ENCODE measurements at regions not wholly inside any gene's neighbourhood (a gene's known extent, or its start where the extent isn't known, plus 50 kb on each side); places are given as distances from the start of the nearest gene placed in this dataset.

GRCh38 chr4:24404281-24404680 lies 180.1 kb downstream of the DHX15 start:
- 86 to 90% methylated on average over 3 of the region's 3 CpGs for WGBS, 2 donors
- intact Hi-C loops (cut with DNase I), result no loop called here
- TF ChIP-seq CTCF (IDR thresholded peaks at IDR 0.05) (no peak), POLR2A (IDR thresholded peaks at IDR 0.05) (no peak)

GRCh38 chr4:24403265-24403664 lies 181.1 kb downstream of the DHX15 start:
- WGBS, 2 donors, result 93 to 96% methylated on average over 5 of the region's 5 CpGs
- Histone ChIP-seq H3K36me3 (no peaks in the 10 kb centered on the region), H3K9me3 (no peaks in the 10 kb centered on the region), H3K27me3 (no peaks in the 10 kb centered on the region), H3K27ac (no peak overlapping the region), H3K4me3 (replicated peaks in 1 of 3) (no peak overlapping the region), H3K4me1 (no peaks in the 10 kb centered on the region)
- intact Hi-C loops (cut with DNase I), result no loop called here
- DNase-seq, result no peak
- TF ChIP-seq POLR2A (IDR thresholded peaks at IDR 0.05) (no peak), CTCF (IDR thresholded peaks at IDR 0.05) (no peak)

More at GRCh38 chr4:24404281-24404680, 180.1 kb downstream of the DHX15 start:
- no peaks in the 10 kb centered on the region for H3K9me3 ChIP-seq
- DNase-seq, result no peak
- H3K4me3 ChIP-seq (replicated peaks in 1 of 3), result no peak overlapping the region
- no peaks in the 10 kb centered on the region for H3K27me3 ChIP-seq
- no peaks in the 10 kb centered on the region for H3K4me1 ChIP-seq
- no peaks in the 10 kb centered on the region for H3K36me3 ChIP-seq
- H3K27ac ChIP-seq, result no peak overlapping the region

- 95 to 97% methylated on average over 3 of the region's 3 CpGs for WGBS, 2 donors
- intact Hi-C loops (cut with DNase I), result no loop called here
- H3K4me3 ChIP-seq (replicated peaks in 1 of 3), result no peak overlapping the region
These were observed 183.8 kb downstream of the DHX15 start for GRCh38 chr4:24400537-24400936.

GRCh38 chr4:24396988-24397387 lies 187.4 kb downstream of the DHX15 start:
- intact Hi-C loops (cut with DNase I), result no loop called here
- Histone ChIP-seq H3K9me3 (no peaks in the 10 kb centered on the region), H3K27ac (no peak overlapping the region), H3K4me3 (replicated peaks in 1 of 3) (no peak overlapping the region), H3K4me1 (no peaks in the 10 kb centered on the region), H3K36me3 (no peaks in the 10 kb centered on the region), H3K27me3 (no peaks in the 10 kb centered on the region)
- 82 to 97% methylated on average over 4 of the region's 4 CpGs for WGBS, 2 donors
- no peak for TF ChIP-seq POLR2A (IDR thresholded peaks at IDR 0.05)
- no peak for TF ChIP-seq CTCF (IDR thresholded peaks at IDR 0.05)
- DNase-seq, result no peak

More at GRCh38 chr4:24400537-24400936, 183.8 kb downstream of the DHX15 start:
- Histone ChIP-seq H3K27me3 (no peaks in the 10 kb centered on the region), H3K9me3 (no peaks in the 10 kb centered on the region), H3K4me1 (no peaks in the 10 kb centered on the region), H3K36me3 (no peaks in the 10 kb centered on the region), H3K27ac (no peak overlapping the region)
- DNase-seq, result no peak
- TF ChIP-seq POLR2A (IDR thresholded peaks at IDR 0.05) (no peak), CTCF (IDR thresholded peaks at IDR 0.05) (no peak)

- Histone ChIP-seq H3K27me3 (no peaks in the 10 kb centered on the region), H3K36me3 (no peaks in the 10 kb centered on the region), H3K27ac (no peak overlapping the region), H3K4me1 (no peaks in the 10 kb centered on the region), H3K4me3 (replicated peaks in 1 of 3) (no peak overlapping the region), H3K9me3 (no peaks in the 10 kb centered on the region)
- intact Hi-C loops (cut with DNase I), result no loop called here
- TF ChIP-seq POLR2A (IDR thresholded peaks at IDR 0.05) (no peak), CTCF (IDR thresholded peaks at IDR 0.05) (no peak)
- WGBS, 2 donors, result 87 to 96% methylated on average over 7 of the region's 7 CpGs
- no peak for DNase-seq
These were observed 188.4 kb downstream of the DHX15 start for GRCh38 chr4:24395937-24396336.
